ENCODE measurements at regions not wholly inside any gene's neighbourhood (a gene's known extent, or its start where the extent isn't known, plus 50 kb on each side); places are given as distances from the start of the nearest gene placed in this dataset.

- TF ChIP-seq SIN3A (IDR thresholded peaks at IDR 0.05; ENCODE audit: low read depth) (no peak), CTCF (IDR thresholded peaks at IDR 0.05 in 2 of 3, conservative IDR thresholded peaks at IDR 0.05 in 1 of 3; ENCODE audit: borderline replicate concordance in 1 of 3, insufficient read depth in 1 of 3, low read depth in 2 of 3, low read length in 2 of 3) (no peak), ATF3 (IDR thresholded peaks at IDR 0.05) (no peak), EZH2phosphoT487 (IDR thresholded peaks at IDR 0.05; ENCODE audit: borderline replicate concordance) (no peak), CBX3 (IDR thresholded peaks at IDR 0.05; ENCODE audit: low read depth) (no peak), MAX (IDR thresholded peaks at IDR 0.05) (no peak), RAD21 (IDR thresholded peaks at IDR 0.05; ENCODE audit: low read depth) (no peak), TCF7L2 (IDR thresholded peaks at IDR 0.05; ENCODE audit: borderline replicate concordance, extremely low read depth, insufficient read depth, insufficient read length) (no peak), POLR2A (IDR thresholded peaks at IDR 0.05; ENCODE audit: borderline replicate concordance, extremely low read depth, insufficient read depth, insufficient read length) (no peak), EGR1 (IDR thresholded peaks at IDR 0.05; ENCODE audit: low read depth) (no peak), ZNF274 (IDR thresholded peaks at IDR 0.05; ENCODE audit: low read depth, low read length) (no peak), POLR2AphosphoS5 (IDR thresholded peaks at IDR 0.05; ENCODE audit: low read depth, low read length) (no peak), YY1 (IDR thresholded peaks at IDR 0.05; ENCODE audit: extremely low read depth, insufficient replicate concordance, low read depth, low read length) (no peak)
- Histone ChIP-seq H3K4me3 (replicated peaks in 1 of 2; ENCODE audit: low read depth in 1 of 2, low read length in 2 of 2) (no peak overlapping the region), H3K79me2 (ENCODE audit: insufficient read depth, low read length) (no peaks in the 10 kb centered on the region), H3K27ac (ENCODE audit: low read depth, low read length) (no peak overlapping the region), H3K4me2 (ENCODE audit: low read length) (no peak overlapping the region), H4K20me1 (ENCODE audit: insufficient read depth) (no peaks in the 10 kb centered on the region), H3K9me2 (ENCODE audit: insufficient read depth) (no peaks in the 10 kb centered on the region), H2AFZ (ENCODE audit: low read depth, low read length, poor library complexity, severe bottlenecking) (no peak overlapping the region), H3K36me3 (ENCODE audit: control insufficient read depth in 1 of 2, insufficient read depth in 2 of 2, low read length in 2 of 2) (no peaks in the 10 kb centered on the region), H3K4me1 (ENCODE audit: control insufficient read depth in 1 of 2, insufficient read depth in 2 of 2, low read length in 2 of 2) (no peaks in the 10 kb centered on the region), H3K27me3 (ENCODE audit: insufficient read depth, low read length) (peaks cover 51% of the 10 kb centered on the region), H3K9ac (ENCODE audit: low read length) (no peak overlapping the region), H3K9me3 (ENCODE audit: control insufficient read depth in 1 of 2, insufficient read depth in 1 of 2, low read depth in 1 of 2, low read length in 2 of 2) (no peaks in the 10 kb centered on the region)
- BruUV-seq (replicated peaks), result no TSS peak
- ChIA-PET CTCF (no interaction called here), RAD21 (ENCODE audit: low non-redundant PET in 1 of 2, low total read pairs in 2 of 2, uncharacterized antibody in 2 of 2, unreplicated experiment in 2 of 2) (no interaction called here), POLR2A (no interaction called here)
- ATAC-seq (no peak), DNase-seq (ENCODE audit: low read depth, low spot score) (no peak)
- intact Hi-C loops (cut with micrococcal nuclease), result no loop called here
These were observed 95.5 kb upstream of the PUM3 start for GRCh38 chr9:2939368-2939767.

Data from HCT116 (cell line).